GM19023 (cell line): ENCODE measurements at regions not wholly inside any gene's neighbourhood (a gene's known extent, or its start where the extent isn't known, plus 50 kb on each side); places are given as distances from the start of the nearest gene placed in this dataset.

Experiments used
- ATAC-seq: cut with Tn5 transposase; IDR thresholded peaks from one replicate; pipeline ENCODE4 v1.9.1; 2021; ENCODE audit warnings: mild to moderate bottlenecking, moderate library complexity; ENCODE audit not compliant: unreplicated experiment

DNA sequence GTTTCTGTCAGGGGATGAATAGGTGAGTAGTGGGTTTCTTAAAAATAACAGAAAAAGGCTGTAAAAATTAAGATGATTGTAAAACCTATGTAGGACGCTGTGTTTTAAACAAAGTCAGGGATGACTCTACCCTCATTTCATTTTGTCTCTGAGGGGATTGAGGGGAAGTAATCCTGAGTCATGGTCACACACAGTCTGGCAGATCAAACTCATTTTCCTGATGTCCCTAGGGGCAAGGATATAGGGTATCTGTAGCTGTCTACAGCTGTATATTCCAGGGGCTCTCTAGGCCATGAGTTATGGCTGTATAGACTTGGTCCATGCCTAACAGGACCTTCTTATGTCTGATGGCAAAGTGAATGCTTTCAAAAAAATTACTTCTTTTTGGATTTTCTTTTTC is 421.1 kb downstream of the PDCD6IP start:
- no peak for ATAC-seq

DNA sequence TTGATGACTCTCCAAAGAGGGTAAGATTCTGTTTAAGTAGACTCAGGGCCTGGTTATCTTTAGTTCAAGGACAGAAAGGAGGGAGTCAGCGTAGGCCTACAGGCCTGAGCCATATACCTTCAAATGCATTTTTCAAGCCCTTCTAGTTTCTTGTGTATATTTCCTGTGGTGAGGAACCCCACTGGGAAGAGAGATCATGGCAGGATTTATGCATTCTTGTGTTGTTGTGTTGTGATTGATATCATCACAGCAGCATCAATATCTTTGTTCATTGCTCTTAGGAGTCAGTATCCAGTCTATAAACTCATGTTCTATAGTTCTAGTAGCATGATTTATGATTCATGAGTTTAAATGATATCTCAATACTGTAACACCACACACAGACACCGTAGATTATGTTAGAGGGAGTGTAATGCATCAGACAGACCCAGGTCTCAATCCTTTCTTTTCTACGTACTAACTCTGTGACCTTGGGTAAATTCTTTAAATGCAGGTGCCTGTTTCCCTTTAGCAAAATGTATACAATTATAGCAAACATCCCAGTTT is 427.5 kb downstream of the PDCD6IP start:
- no peak for ATAC-seq

DNA sequence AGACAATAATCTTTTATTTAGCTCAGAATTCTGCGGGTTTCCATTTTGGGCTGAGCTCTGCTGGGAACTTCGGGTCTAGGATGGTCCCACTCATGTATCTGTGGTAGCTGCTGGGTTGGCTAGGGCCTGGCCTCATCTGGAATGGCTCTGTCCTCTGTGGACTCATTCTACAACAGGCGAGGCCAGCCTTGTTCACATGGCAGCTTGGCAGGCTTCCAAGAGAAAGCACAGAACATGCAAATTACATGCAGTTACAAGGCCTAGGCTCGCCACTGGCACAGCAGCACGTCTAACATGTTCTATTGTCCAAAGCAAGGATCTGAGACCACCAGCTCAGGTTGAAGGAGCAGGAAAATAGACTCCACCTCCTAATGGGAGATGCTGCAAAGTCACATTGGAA is 431.4 kb downstream of the PDCD6IP start:
- ATAC-seq, result no peak

DNA sequence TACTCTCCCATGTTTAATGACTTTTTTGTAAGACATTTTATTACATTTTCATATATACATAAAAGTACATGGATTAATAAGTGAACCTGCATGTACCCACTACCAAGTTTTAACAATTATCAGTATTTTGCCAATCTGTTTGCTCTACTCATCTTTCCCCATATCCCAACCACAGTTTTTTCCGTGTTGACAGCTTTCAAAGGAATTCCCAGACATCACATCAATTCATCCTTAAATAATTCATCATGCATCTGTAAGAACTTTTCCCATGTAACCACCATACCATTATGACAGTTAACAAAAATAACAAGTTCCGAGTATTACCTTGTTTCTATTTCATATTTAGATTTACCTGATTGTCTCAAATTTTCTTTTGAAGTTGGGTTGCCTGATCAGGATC is 436.7 kb downstream of the PDCD6IP start:
- ATAC-seq, result no peak

DNA sequence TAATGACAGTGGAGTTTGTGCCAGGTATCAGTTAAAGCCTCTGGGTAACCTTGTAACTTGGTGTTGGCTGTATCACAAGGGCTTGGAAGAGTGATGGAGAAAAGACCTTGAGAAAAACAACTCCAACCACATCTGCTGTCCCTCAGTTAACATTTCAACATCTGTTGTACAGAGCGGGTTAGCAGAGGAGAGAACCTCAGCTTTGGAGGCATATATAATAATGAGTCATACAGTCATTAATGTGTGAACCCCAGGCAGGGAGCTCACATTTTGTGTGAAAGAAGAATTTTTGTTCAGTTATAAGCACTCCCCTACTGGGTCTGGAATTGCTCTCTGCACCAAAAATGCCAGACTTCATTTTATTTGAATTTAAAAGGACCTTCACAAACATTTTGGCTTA is 439.5 kb downstream of the PDCD6IP start:
- ATAC-seq, result no peak

DNA sequence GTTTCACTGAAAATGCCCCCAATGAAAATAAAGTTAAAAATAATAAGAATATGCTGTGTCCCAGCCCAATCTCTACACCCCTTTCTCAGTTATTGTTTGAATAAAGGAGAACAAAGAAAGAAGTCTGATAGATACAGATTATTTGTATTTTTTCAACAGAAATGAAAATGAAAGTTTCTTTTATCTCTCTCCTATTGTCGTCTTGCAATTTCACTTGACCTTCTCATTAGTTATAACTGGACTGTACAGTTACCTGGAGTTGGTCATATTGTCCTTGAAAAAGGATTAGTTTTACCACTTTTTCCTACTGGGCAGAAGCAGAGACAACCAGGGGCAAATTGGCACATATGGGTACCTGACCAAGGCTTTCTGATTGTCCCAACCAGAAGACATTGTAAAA is 440.0 kb downstream of the PDCD6IP start:
- ATAC-seq, result no peak

DNA sequence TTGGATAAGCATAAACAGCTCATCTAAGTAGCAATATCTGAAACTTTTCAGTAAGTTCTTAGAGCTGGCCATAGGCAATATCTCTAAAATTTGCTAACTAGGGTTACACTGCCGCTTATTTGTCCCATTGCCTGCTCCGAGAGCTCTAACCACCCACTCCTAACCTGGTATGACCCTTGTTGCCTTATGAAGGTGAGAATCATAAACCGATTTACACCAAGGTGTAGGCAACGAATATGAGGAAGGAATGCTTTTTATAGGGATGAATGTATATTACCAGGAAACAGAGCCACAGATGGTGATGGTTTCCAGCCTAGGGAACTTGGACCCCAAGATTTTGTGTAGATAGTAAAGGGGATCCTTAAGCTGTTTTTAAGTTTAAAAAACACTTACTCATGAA is 440.9 kb downstream of the PDCD6IP start:
- no peak for ATAC-seq

DNA sequence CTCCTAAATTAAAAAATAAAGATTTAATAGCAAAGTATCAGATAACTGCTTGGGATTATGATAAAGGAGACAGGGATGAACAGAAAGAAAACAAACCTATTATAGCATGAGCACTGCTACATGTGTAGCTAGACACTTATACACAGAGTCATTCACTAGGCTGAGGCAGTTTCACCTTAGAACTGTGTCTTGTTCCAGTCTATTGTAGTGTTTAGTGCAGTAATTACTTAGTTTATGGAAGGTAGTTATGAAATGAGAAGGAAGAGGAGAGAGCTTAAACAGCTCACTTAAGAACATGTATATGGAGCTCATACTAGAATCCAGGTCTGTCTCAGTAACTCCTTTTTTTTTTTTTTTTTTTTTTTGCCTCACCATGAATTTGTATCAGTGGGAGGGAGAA is 441.4 kb downstream of the PDCD6IP start:
- no peak for ATAC-seq

DNA sequence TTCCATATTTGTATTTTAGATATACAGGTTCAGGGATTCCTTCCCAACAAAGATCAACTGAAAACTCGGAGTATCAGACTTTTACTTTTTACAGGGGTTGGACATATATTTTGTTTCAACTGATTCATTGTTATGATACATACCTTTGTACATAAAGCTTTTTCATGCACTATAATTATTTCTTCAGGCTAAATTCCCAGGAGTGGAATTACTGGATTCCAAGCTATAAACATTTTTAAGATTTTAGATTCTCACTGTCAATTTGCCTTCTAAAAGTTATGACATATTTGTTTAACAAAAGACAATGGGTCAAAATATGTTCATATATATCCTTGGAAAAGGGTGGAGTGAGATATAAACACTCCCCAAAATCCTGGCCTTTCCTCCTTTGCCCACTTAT is 449.0 kb downstream of the PDCD6IP start:
- no peak for ATAC-seq

DNA sequence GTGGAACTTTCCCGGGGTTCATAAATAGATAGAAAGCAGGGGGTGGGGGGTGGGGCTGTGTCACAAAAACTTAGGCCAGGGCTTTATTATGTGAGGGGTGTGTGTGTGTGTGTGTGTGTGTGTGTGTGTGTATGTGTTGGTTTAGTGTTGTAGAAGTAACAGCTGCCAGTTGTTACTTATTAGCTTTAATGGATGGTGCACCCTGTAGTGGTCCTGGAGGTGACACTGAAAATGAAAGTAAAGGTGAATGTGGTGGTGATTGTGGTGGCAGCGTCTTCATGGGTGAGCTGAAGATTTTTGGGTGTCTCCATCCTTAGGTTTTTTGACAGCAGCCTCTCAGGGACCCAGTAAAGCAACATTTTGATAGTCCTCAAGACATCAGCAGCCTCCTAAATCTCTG is 449.9 kb downstream of the PDCD6IP start:
- ATAC-seq, result peak; percentile 91

DNA sequence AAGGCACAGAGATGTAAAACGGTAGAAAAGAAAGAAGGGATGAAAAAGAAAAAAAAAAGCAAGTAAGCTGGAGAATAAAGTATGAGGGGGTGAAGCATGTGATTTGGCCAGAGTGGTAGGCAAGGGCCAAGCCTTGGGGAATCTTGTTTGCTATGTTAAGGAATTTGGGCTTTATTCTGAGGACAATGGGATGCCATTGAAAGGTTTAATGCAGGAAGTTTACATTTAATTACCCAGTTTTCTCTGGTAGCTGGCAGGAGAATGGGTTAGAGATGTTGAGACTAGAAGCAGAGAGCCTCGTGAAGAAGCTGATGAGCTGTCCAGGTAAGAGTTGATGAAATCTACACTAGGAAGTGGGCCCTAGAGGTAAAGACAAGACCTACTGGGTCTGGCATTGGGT is 455.9 kb downstream of the PDCD6IP start:
- ATAC-seq, result no peak

DNA sequence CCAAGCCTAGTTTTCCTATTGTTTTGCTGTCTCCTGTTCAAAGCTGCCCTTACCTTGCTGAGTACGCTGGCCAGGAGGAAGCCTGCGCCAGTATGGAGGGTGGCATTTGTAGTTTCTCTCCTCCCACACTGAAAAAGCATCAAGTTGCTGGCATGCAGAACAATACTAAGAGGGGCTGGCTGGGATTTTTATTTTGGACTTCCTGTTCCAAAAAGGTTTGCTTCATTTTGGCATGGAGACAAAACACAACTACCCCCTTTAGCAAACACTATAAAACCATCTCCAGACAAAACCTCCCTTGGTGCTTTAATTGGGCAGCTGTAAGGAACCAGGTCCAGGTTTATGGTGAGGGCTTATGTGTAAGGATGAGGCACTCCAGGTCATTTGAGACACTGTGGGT is 457.6 kb downstream of the PDCD6IP start:
- ATAC-seq, result no peak

DNA sequence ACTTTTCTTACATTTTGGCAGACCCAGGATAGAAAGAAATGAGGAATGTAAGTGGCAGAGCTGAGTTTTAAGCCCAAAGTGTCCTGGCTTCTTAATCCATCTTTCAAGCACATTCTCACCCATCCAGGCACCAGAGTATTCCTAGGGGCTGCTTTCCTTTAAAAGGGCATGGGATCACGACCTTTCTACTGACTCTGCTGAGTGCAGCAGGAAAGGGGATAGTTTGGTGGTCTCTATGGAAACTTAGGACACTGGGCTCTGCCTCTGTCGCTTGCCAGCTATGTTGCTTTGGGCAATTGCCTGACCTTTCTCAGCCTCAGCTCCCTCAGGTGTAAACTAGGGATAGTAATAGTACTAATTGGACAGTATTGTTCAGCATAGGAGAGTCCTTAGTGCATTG is 458.4 kb downstream of the PDCD6IP start:
- no peak for ATAC-seq

DNA sequence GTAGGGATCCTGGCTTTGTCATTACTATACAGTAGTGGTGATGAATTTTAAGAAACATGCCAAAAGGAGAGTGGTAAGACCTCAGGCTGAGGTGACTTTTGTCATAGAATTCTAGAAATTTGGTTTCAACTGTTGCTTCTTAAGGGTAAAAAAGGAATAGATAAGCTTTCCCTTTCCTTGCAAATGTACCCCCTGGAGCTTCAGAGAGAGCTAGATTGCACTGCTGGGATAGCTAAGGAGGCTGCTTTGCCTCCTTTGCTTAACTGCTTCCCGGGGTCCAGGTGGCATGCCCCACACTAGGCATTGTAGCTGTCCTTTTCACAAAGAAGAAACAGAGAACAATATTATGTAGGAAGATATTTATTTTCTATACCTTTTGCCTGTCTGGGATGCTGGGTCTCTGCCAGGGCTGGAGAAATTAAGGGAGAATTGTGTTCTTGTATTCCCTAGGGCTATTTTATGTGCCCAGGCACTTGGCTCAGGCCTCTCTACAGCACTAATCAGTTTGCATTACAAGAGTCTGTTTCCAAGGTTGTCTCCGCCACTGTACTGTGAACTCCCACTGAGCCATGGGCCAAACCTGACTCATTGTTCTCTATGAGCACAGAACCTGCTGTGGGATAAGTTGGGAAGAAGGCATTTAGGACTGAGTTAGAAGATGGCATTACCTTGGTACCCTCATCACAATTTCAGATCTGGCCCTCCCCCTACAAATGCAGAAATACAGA is 460.0 kb downstream of the PDCD6IP start:
- ATAC-seq, result no peak

DNA sequence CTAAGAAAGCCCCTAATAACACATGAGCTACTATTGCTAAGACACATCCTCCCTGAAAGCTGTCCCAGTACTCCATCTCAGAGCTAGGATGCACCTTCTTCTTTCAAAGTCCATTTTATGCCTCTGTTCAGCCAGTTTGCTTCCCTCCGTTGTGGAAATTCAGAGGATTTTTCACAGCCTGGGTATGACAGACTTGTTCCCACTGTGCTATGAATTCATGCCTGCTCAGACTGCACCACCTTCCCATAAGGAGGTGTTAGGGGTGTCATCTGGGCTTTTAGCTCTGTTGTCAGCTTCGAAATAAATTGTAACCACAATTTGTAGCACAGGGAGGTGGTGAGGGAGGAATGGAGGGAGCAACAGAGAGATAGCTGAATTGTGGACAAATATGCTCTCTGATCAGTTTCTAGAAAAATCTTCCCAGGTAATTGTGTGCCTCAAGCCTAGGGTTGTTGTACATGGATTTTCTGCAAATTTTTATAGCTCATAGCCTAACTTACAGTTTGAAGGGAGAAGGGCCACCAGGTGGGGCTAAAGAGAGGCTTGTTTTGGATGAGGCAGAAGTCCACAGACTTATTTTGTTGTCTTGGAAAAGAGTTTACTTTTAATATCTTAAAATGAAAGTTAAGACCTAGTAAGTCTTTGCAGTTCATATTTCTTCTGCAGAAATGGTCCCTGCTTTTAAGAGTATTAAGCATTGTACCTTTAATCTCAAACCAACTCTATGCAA is 462.0 kb downstream of the PDCD6IP start:
- no peak for ATAC-seq

DNA sequence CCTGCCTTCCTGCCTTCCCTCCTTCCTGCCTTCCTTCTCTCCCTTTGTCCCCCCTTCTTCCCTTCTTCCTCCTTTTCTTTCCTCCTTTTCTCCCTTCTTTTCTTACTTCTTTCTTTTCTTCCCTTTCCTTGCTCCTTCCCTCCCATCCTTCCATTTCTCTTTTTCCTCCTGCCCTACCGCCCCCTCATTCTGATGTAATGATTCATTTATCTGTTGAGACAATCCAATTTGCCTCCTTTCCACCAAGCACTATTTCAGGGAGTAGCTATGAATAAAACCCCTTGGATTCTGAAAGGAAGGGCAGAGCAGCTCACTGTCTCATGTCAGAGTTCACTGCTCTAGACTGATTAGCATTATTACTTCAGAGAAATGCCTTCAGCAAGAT is 462.6 kb downstream of the PDCD6IP start:
- no peak for ATAC-seq

DNA sequence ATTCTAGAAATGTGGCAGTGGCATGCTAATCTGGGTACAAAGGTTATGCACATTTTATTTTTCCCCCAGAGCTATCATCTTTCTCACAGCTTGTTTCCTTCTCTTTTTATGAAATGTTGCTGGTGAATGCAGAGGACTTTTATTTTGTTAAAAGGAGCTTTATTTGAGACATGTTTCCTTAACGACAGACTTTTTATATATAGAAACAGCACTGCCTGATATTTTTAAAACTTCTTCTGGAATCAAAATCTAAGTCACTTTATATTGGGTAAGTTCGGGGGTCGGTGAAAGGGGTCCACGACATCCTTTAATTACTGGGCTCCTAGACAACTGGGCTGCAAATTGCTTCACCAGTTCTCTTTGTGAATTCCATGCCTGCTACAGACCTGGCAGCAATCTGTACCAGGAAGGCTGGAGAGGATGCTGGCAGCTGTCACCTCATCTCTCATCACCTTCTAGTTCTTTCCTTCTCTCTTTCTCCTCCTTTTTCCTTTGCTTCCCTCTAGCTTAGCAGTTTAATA is 464.7 kb downstream of the PDCD6IP start:
- no peak for ATAC-seq

DNA sequence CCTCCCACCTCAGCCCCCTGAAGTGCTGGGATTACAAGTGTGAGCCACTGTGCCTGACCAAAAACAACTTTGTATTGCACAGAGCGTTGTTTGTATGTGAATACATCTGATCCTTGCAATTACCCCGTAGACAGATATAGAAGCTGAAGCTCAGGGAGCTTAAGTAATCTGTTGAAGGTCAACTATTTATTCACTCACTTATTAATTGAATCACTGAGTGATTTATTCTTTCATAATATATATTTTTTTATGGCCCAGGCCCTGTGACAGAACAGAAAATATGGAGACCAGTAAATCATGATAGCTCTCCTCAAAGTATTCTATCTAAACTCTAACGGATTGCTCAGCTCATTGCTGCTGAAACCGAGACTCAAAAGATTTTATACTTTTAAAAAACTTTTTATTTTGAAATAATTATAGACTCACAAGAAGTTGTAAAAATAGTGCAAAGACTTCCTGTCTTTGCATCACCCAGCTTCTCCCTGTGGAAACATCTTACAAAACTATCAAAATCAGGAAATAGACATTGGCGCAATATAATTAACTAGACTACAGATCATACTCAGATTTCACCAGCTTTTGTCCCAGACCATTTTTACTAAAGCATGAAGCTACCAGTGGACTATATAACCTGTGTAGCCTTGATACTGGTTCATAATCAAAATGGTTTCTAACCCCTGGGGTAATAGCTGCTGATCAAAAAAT is 466.1 kb downstream of the PDCD6IP start:
- no peak for ATAC-seq

DNA sequence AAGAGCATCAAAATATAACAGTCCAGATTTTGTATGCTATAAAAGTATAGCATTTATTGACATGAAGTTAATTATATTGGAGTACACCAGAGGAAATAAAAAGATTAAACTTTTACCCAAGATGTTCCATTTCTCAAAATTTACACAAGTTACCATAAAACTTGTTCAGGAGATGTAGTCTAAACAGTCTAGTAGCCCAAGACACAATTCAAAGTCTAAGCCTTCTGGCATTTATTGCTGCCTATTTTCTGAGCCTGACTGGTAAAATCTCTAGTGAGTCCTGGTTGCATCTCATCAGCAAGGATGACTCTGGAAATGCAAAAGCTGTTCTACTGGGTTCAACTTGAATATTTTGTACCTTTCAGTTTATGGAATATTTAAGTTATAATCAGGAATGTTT is 468.7 kb downstream of the PDCD6IP start:
- no peak for ATAC-seq

DNA sequence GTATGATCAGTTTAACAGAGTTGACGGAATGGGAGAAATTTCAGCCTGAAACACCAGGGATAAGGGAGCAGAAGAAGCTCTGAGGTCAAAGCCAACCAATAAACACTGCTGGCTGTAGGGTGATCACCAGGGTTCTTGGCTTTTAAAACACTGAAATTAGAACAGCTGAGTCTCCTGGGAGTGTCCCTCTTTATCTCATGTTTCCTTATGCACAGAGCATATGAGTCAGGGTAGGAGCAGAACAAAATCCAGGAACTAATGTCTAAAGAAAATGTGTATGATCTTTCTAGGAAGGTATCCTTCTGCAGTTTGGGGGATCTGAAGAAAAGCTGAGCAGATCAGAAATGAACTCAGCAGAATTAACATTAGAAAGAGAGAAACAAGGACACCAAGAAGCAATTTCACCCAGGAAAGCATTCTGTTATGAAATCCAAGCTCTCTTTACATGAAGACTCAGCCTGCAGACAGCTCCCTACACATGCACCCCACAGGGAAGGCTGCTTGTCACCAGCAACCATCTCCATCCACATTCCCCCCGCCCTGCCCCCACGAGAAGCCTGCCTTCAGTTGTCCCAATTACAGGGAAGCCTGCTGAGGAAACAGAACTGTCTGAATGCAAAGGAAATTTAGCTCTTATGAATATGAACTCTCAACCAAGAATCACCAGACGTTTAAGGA is 469.7 kb downstream of the PDCD6IP start:
- ATAC-seq, result no peak

DNA sequence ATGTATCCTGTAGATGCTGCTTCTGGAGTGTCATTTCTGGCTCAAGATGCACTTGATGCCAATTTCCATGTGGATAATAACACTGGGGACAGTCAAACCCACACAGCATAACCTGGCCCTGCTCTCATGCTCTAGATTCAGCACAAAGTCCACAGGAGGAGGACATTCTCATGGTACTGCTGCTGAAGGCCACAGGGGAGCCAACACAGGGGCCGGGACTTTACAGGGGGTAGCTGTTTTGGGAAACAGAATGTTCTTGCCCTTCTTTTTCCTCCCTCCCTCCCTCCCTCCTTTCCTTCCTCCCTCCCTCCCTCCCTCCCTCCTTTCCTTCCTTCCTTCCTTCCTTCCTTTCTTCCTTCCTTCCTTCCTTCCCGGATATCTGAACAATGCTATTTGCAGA is 477.4 kb downstream of the PDCD6IP start:
- no peak for ATAC-seq
